Right lung (tissue), 2 donors: ENCODE measurements at regions not wholly inside any gene's neighbourhood (a gene's known extent, or its start where the extent isn't known, plus 50 kb on each side); places are given as distances from the start of the nearest gene placed in this dataset.

Experiments
- DNase-seq, 2 donors: peaks; one replicate each; pipeline ENCODE4 v3.0.0-alpha.2; 2013

GRCh38 chr12:29879606-29880308 lies 96.0 kb upstream of the TMTC1 start:
- DNase-seq: no peak

GRCh38 chr12:29869946-29870345 lies 86.2 kb upstream of the TMTC1 start:
- DNase-seq: peak; percentile 14 to 33

GRCh38 chr12:29867823-29868222 lies 84.1 kb upstream of the TMTC1 start:
- no peak for DNase-seq

GRCh38 chr12:29863665-29864064 lies 79.9 kb upstream of the TMTC1 start:
- no peak for DNase-seq

- no peak for DNase-seq
Measured at GRCh38 chr12:29858270-29858786, 74.6 kb upstream of the TMTC1 start.

GRCh38 chr12:29847246-29847645 lies 63.5 kb upstream of the TMTC1 start:
- no peak for DNase-seq

GRCh38 chr12:29844667-29845066 lies 60.9 kb upstream of the TMTC1 start:
- no peak for DNase-seq

- DNase-seq: peak; percentile 84 to 90
Measured at GRCh38 chr12:29843036-29843435, 59.3 kb upstream of the TMTC1 start.

- no peak for DNase-seq
Measured at GRCh38 chr12:29838768-29839167, 55.0 kb upstream of the TMTC1 start.
